HepG2 (cell line): ENCODE measurements at regions not wholly inside any gene's neighbourhood (a gene's known extent, or its start where the extent isn't known, plus 50 kb on each side); places are given as distances from the start of the nearest gene placed in this dataset.

Source experiments
- ATAC-seq: fragments of 200-7000 bp; cut with Tn5 transposase; 3 replicates; pipeline ENCODE4 v1.9.1; 2020; ENCODE audit warnings: mild to moderate bottlenecking, moderate library complexity
- BruUV-seq: library from RNA; stranded (reverse); fragments of 400-500 nt; replicated peaks from 2 replicates; lab custom pipeline; 2021; lab: Mats Ljungman, UMichigan
- CTCF ChIA-PET: fragments of 300-600 bp; formaldehyde crosslinking; extraction: SDS; loops from one replicate; lab custom pipeline; 2021; ENCODE audit warnings: low total read pairs, inconsistent platforms, low intra/inter-chr PET ratio; lab: Yijun Ruan, JAX
- POLR2A ChIA-PET: fragments of 350-600 bp; sonication (Branson Sonifier 250); formaldehyde crosslinking; loops from one replicate; lab custom pipeline; 2020; ENCODE audit warnings: antibody characterized with exemption, inconsistent platforms; lab: Yijun Ruan, JAX
- DNase-seq: peaks from one replicate; pipeline ENCODE4 v3.0.0-alpha.2; 2015; ENCODE audit warnings: low spot score
- FAIRE-seq: peaks from 3 replicates; lab custom pipeline; 2011; peaks lifted over from hg19 to GRCh38; lab: Jason Lieb, UNC
- H2AFZ ChIP-seq: one replicate; pipeline ENCODE4 v1.6.1; 2011; ENCODE audit warnings: low read length, inconsistent platforms
- H3K27ac ChIP-seq: fragments of 300-600 bp; 3 replicates; pipeline ENCODE4 v1.8.0; 2011; ENCODE audit warnings: mixed run types, mild to moderate bottlenecking, mixed read lengths, low read length, inconsistent platforms; ENCODE audit not compliant: insufficient read depth; ENCODE audit errors: extremely low read length
- H3K27me3 ChIP-seq, 2 experiments: fragments of 200-600 bp in 1 of 2; 2 replicates in 1 of 2; 3 replicates in 1 of 2; pipeline versions ENCODE4 v1.6.0 to v1.8.0; 2011; ENCODE audit warnings: low read length in 2 of 2, mild to moderate bottlenecking in 2 of 2, moderate library complexity in 2 of 2, inconsistent platforms in 1 of 2; ENCODE audit not compliant: insufficient read depth in 2 of 2, control insufficient read depth in 1 of 2
- H3K36me3 ChIP-seq, 2 experiments: fragments of 200-600 bp in 1 of 2; replicated peaks in 1 of 2; 2 replicates in 1 of 2; 3 replicates in 1 of 2; pipeline versions ENCODE4 v1.5.1 to v1.8.0; 2011; ENCODE audit warnings: low read length in 2 of 2, inconsistent platforms in 1 of 2; ENCODE audit not compliant: insufficient read depth in 2 of 2, control insufficient read depth in 1 of 2
- H3K4me1 ChIP-seq: 2 replicates; pipeline ENCODE4 v1.5.1; 2012; ENCODE audit warnings: low read length, inconsistent platforms; ENCODE audit not compliant: insufficient read depth
- H3K4me2 ChIP-seq: 2 replicates; pipeline ENCODE4 v1.6.0; 2011; ENCODE audit warnings: low read depth, low read length, inconsistent platforms
- H3K4me3 ChIP-seq, 3 experiments: fragments of 200-600 bp in 1 of 3; sonication (generic), shearing (Covaris generic) in 1 of 3; replicated peaks in 1 of 3; 2 replicates each; pipeline ENCODE4 v1.5.1; 2011 to 2016; ENCODE audit warnings: low read length in 3 of 3, inconsistent platforms in 2 of 3, low read depth in 2 of 3, mild to moderate bottlenecking in 2 of 3, control low read depth in 1 of 3, mixed read lengths in 1 of 3; ENCODE audit not compliant: insufficient read depth in 1 of 3
- H3K79me2 ChIP-seq: one replicate; pipeline ENCODE4 v1.6.1; 2011; ENCODE audit warnings: low read length, inconsistent platforms; ENCODE audit not compliant: insufficient read depth
- H3K9ac ChIP-seq: 2 replicates; pipeline ENCODE4 v1.6.0; 2011; ENCODE audit warnings: mild to moderate bottlenecking, low read depth, low read length, inconsistent platforms; ENCODE audit not compliant: insufficient read depth
- H3K9me3 ChIP-seq: 2 replicates; pipeline ENCODE4 v1.5.1; 2012; ENCODE audit warnings: mild to moderate bottlenecking, low read length
- H4K20me1 ChIP-seq: 2 replicates; pipeline ENCODE4 v1.6.0; 2011; ENCODE audit warnings: inconsistent platforms, mild to moderate bottlenecking, low read length, moderate library complexity; ENCODE audit not compliant: insufficient read depth
- ASH2L ChIP-seq: fragments of 300-600, 200-600 bp; sonication (generic); IDR thresholded peaks from 2 replicates; pipeline ENCODE4 v1.7.0; 2017; ENCODE audit warnings: low read depth, mild to moderate bottlenecking, moderate library complexity, mixed read lengths, low read length; ENCODE audit not compliant: insufficient read length
- CC2D1A ChIP-seq: sonication (generic); formaldehyde crosslinking; IDR thresholded peaks from 2 replicates; pipeline ENCODE4 v1.8.1; 2023; ENCODE audit warnings: mild to moderate bottlenecking, missing genetic modification reagents
- CEBPZ ChIP-seq: IDR thresholded peaks from 2 replicates; pipeline ENCODE4 v1.6.1; 2012; ENCODE audit warnings: low read length, improper control_type of control experiment
- GABPB1 ChIP-seq: IDR thresholded peaks from 2 replicates; pipeline ENCODE4 v1.6.1; 2016; ENCODE audit warnings: mild to moderate bottlenecking, missing genetic modification reagents, moderate library complexity, missing compliant biosample characterization
- GZF1 ChIP-seq: sonication (generic); formaldehyde crosslinking; IDR thresholded peaks from 2 replicates; pipeline ENCODE4 v1.5.1; 2020; ENCODE audit warnings: mild to moderate bottlenecking, missing genetic modification reagents
- KLF11 ChIP-seq: IDR thresholded peaks from 2 replicates; pipeline ENCODE4 v1.6.1; 2016; ENCODE audit warnings: missing compliant biosample characterization
- PBX2 ChIP-seq: IDR thresholded peaks from 2 replicates; pipeline ENCODE4 v1.6.1; 2016; ENCODE audit warnings: control low read depth
- POGZ ChIP-seq: sonication (generic); formaldehyde crosslinking; IDR thresholded peaks from 2 replicates; pipeline ENCODE4 v1.4.0; 2020; ENCODE audit warnings: mild to moderate bottlenecking, missing genetic modification reagents
- PRDM15 ChIP-seq: sonication (generic); formaldehyde crosslinking; IDR thresholded peaks from 2 replicates; pipeline ENCODE4 v1.4.0; 2020; ENCODE audit warnings: missing genetic modification reagents
- THAP8 ChIP-seq: sonication (generic); formaldehyde crosslinking; IDR thresholded peaks from 2 replicates; pipeline ENCODE4 v1.5.1; 2020; ENCODE audit warnings: missing genetic modification reagents, mild to moderate bottlenecking, borderline replicate concordance
- TIGD3 ChIP-seq: sonication (generic); formaldehyde crosslinking; IDR thresholded peaks from 2 replicates; pipeline ENCODE4 v1.5.1; 2020; ENCODE audit warnings: mild to moderate bottlenecking, missing genetic modification reagents, borderline replicate concordance
- ZNF510 ChIP-seq: sonication (generic); formaldehyde crosslinking; IDR thresholded peaks from 2 replicates; pipeline ENCODE4 v1.4.0; 2020; ENCODE audit warnings: low read depth, mild to moderate bottlenecking, missing genetic modification reagents
- ZNF556 ChIP-seq: sonication (generic); formaldehyde crosslinking; IDR thresholded peaks from 2 replicates; pipeline ENCODE4 v1.4.0; 2020; ENCODE audit warnings: mild to moderate bottlenecking, missing genetic modification reagents, borderline replicate concordance
- ZNF577 ChIP-seq: sonication (generic); formaldehyde crosslinking; IDR thresholded peaks from 2 replicates; pipeline ENCODE4 v1.4.0; 2020; ENCODE audit warnings: mild to moderate bottlenecking, low read depth, missing genetic modification reagents, borderline replicate concordance
- ZNF740 ChIP-seq: sonication (generic); formaldehyde crosslinking; IDR thresholded peaks from 2 replicates; pipeline ENCODE4 v1.4.0; 2020; ENCODE audit warnings: missing genetic modification reagents
- WGBS: methylation state at CpG from one replicate; pipeline ENCODE4 v1.1.6; 2017; ENCODE audit warnings: low lambda C conversion rate; 5-methylcytosine and 5-hydroxymethylcytosine counted together
- in situ Hi-C: cut with HindIII; loops from 2 replicates; pipeline ENCODE4 v1.10.0; 2017; ENCODE audit warnings: low pct_unique_long_range_greater_than_20kb; ENCODE audit not compliant: extremely low pct_ligation_motif_present
- intact Hi-C: fragments of 100-400 bp; cut with micrococcal nuclease; formaldehyde crosslinking; loops from one replicate; pipeline ENCODE4 v1.10.0; 2022; ENCODE audit not compliant: unreplicated experiment

- Histone ChIP-seq H3K4me1 (no peaks in the 10 kb centered on the region), H2AFZ (no peak overlapping the region), H3K27me3 (peaks cover 0 to 27% of the 10 kb centered on the region in 2 experiments; a peak in 3 of 5 replicates), H3K4me2 (no peak overlapping the region), H3K4me3 (no peak overlapping the region), H3K9ac (no peak overlapping the region), H3K79me2 (no peaks in the 10 kb centered on the region), H4K20me1 (no peaks in the 10 kb centered on the region), H3K9me3 (no peaks in the 10 kb centered on the region), H3K36me3 (no peaks in the 10 kb centered on the region), H3K27ac (no peak overlapping the region)
- in situ Hi-C loops (no loop called here), intact Hi-C loops (no loop called here)
- no peak for ATAC-seq
- WGBS: 27% methylated on average over 1 of the region's 1 CpG
- POLR2A ChIA-PET: no interaction called here
- CTCF ChIA-PET: no interaction called here
- no peak for DNase-seq
- no peak for FAIRE-seq
- BruUV-seq: no TSS peak
- no peak for TF ChIP-seq ZNF556 (CRISPR knock-in tag)
- no peak for TF ChIP-seq KLF11 (CRISPR knock-in tag)
- no peak for TF ChIP-seq GABPB1 (CRISPR knock-in tag)
- no peak for TF ChIP-seq ZNF740
- TF ChIP-seq TIGD3 (CRISPR knock-in tag): no peak
- TF ChIP-seq CC2D1A: no peak
- no peak for TF ChIP-seq PRDM15 (CRISPR knock-in tag)
- TF ChIP-seq ASH2L: no peak
- no peak for TF ChIP-seq ZNF577 (CRISPR knock-in tag)
- no peak for TF ChIP-seq POGZ (CRISPR knock-in tag)
- no peak for TF ChIP-seq CEBPZ
- TF ChIP-seq GZF1 (CRISPR knock-in tag): no peak
- TF ChIP-seq PBX2 (CRISPR knock-in tag): no peak
- no peak for TF ChIP-seq ZNF510 (CRISPR knock-in tag)
- no peak for TF ChIP-seq THAP8 (CRISPR knock-in tag)
Measured at GRCh38 chr11:119573858-119574257, 150.9 kb upstream of the THY1 start.
